OCI-M1 (cell line): ENCODE measurements at regions not wholly inside any gene's neighbourhood (a gene's known extent, or its start where the extent isn't known, plus 50 kb on each side); places are given as distances from the start of the nearest gene placed in this dataset.
A peak's percentile ranks its signal among the peaks of the same experiment; 100 is the strongest.
"Not testable (repeated sequence)": the region's sequence is repeated elsewhere in the genome, so short reads cannot be mapped to it uniquely, and the experiment has no call there.

Experiments used
- DNase-seq: peaks from one replicate; lab custom pipeline; 2025; lab: John Stamatoyannopoulos, UW

DNA sequence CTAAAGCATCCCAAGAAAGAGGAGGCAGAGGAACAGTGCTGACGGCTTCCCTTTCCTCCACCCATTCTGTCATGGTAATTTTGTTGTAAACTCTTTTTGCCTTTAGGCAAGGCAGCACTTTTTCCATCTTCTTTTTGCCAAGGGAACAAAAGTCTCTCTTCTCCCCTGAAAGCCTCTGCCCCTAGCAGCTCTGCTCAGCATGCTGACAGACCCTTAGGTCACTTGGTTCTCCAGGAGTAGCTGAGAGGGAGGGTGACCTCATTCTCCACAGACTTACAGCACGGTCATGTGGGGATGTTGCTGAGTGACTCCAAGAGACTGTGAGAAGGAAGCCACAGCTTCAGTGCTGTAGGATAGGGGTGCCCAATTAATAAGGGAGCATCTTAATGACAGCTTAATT, 81.1 kb upstream of the RALGAPA2 start:
- no peak for DNase-seq

DNA sequence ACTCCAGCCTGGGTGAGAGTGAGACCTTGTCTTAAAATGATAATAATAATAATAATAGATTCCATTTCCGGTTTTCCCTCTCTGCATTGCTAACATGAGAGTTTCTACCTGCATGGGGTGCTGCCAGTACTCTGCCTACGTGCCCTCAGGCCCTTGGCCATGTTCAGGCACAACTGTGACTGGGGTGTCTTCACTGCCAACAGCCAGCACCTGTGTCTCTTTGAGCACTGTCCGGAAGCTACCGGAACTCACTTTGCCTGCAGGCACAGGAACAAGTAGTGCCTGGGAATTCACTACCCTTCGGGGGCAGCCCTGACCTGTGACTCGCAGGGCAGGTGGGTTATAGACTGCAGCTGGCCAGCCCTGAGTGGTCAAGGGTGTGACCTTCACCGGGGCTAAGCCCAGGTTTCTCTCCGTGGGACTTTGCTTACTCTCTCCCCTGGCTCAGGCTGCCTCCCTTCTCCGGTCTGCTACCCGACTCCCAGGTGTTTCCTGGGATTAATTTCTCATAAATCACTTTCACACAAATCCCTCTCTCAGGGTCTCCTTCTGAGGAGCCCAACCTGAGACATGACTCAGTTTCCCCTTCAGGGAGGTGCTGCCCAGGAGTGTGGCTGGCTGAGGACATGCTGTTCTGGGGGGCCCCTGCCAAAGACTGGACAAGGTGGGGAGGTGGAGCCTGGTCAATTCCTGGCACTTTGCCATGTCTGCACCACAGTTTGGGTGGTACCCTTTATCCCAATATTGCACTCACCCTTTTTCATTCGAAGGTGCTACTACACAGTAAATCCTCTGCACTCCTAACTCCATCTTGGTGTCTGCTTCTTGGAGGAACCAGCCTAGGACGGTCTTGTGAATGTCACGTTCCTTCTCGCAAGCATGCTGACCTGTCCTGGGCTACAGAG, 79.5 kb upstream of the RALGAPA2 start:
- no peak for DNase-seq

DNA sequence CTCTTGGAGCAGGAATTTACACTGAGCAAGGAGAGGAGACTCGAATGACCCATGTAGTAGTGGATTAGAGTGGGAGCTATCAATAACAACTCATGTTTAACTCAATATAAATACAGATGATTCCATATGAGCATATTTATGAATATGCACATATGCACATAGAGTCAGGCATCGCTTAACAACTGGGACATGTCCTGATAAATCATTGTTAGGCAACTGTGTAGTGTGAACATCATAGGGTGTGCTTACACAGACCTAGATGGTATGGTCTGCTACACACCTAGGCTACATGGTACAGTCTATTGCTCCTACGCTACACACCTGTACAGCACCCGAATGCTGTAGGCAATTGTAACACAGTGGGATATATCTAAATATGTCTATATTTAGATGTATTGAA, 75.9 kb upstream of the RALGAPA2 start:
- DNase-seq = no peak

DNA sequence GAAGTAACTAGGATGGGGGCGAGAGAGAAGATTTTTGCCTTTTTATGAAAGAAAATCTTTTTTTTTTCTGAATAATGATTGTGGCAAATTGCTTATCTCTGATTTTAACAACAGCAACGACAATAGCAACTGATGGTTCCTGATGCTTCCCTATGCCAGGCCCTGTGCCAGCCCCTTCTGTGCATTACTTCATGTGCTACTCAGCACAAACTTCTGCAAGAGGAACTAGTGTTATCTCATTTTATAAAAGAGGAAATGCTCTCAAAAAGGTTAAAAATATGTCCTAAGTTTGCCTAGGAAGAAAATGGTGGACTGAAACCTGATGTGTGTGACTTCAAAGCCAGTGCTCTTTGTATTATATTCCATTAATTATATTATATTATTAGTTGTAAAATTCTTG, 74.0 kb upstream of the RALGAPA2 start:
- DNase-seq = peak; percentile 65

DNA sequence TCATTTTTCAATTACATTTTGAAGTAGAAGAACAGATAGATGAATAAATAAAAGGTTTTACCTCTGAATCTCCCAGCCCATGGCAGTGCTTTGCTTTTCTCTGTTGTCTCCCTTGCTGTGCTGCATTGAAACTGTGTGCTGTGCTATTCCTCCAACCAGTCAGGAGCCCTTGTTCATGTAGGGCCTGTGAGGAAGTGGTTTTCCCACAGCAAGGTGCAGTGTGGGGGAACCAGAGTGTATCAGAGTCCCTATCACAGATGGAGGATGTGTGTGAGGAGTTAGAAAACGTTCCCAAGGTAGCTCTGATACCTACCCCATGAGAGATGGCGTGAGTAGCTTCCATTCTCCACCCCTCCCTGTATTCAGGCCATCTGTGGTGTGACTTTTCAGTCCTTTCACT, 72.8 kb upstream of the RALGAPA2 start:
- DNase-seq = no peak

DNA sequence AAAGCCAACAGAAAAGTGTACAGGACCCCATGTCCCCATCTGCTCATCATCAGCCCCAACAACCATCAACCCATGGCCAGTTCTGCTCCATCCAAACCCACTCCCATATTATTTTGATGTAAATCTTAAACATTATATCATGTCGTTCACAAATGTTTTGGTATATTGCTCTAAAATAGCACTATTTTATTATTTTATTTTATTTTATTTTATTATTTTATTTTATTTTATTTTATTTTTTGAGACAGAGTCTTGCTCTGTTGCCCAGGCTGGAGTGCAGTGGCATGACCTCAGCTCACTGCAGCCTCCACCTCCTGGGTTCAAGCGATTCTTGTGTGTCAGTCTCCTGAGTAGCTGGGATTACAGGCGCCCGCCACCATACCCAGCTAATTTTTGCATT, 72.0 kb upstream of the RALGAPA2 start:
- DNase-seq = not testable (repeated sequence)

DNA sequence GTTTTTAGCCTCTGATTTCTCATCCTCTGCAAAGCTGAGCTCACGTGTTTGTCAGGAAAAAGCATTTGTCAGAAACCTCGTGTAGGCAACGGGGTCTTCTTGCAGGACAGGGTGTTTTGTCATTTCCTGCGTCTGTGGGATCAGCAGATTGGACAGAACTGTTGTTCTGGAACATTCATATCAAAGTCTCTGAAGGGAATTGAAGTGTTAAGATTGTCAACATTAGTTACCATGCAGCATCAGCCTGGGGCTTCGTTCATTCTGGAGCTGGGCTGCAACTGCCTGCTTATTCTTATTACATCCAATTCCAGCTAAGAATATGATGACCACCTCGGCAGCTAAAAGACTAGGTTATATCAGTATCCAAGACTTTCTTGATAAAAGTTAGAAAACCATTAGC, 71.0 kb upstream of the RALGAPA2 start:
- DNase-seq = no peak

DNA sequence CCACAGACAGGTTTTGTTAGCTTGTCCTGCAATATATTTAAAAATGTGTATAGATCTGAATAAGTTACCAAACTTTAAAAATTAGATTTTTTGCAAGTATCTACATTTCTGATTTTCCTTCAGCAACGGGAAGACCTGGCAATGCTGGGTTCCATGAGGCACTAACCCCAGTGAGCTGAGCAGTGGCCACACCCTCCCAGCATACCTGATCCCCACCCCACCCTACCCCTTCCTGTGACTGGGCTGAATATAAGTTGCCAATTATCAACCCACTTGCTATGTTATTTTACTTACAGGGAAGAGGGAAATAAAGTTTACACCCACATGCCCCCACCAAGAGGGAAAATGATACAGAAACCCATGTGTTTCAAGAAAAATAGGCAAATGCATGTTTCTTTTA, 70.3 kb upstream of the RALGAPA2 start:
- DNase-seq = no peak

DNA sequence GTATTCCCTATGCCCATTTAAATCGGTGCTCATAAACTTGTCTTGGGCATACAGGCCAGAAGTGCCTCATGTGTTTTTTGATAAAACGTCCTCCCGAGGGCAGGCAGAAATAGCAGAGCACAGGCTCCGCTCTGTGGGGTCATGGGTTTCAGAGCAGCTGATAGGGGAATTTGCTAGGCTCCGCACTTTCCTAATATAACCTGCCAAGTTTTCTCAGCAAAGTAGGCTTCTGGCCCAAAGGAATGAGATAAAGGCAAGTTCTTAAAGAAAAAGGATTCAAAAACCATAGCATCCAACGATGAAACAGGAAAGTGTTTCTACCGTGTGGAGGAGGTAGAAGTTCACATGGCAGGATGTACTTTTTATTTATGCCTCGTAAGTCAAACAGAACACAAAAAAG, 69.8 kb upstream of the RALGAPA2 start:
- DNase-seq = no peak

DNA sequence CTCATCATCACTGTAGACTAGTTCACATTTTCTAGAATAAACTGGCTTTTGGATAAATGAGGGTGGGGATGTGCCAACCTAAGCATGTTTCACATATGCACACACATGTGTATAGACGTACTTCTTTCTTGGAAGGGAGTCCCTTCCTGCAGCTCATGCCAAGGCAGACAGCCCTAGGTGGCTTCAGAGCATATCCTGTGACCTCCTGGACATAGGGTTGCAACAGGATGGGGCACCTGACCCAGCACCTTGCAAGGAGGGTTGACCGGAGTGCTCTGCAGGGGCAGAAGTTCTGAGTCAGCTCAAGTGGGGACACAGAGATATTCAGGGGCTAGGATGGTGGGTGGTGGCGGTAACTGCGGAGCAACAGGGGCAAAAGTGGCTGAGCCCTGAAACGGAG, 68.6 kb upstream of the RALGAPA2 start:
- DNase-seq = no peak

DNA sequence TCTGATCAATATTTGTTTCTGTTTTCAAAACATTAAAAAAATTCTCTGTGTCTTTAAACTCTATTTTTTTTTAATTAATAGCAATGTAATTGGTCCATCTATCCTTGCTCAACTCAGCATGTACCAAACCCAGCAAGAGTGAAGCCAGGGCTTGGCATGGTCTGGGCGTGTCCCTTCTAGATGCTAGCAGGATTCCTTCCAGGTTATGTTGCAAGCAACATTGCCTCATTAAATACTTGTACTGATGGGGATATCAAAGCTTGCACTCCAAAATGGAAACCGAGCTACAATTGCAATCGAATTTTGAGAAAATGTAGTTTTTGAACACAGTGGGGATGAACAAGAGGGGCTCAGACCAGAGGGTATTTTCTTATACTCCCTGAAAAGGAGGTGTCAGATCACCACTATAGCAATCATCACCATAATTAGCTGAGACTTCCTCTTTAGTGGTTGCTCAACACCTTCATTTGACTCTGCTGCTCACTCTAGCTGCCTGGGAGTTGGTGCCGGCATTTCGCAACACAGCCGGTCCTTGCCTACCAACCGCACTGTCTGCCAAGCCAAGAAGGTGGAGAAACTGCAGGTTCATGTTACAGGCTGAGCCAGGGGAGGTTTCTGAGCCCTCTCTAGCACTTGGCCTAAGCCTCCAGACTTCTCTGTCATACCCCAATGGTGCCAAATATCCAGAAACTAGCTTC, 67.8 kb upstream of the RALGAPA2 start:
- peak; percentile 89 for DNase-seq

DNA sequence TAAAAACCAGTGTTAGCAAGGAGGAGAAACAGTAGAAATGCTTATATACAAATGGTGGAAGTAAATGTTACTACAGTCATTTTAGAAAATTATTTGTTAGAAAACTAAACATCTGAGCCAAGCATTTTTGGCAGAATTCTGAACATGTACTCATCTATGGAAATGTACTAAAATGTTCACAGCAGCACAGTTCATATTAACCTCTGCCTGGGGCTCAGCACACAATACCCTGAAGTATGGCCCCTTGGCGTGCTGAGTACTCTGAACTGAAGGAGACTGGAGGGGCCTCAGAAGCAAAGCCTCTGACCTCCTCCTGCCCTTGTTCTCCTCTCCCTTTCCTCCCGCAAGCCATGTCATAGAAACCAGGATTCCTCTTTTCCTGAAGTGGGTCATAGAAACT, 66.2 kb upstream of the RALGAPA2 start:
- no peak for DNase-seq

DNA sequence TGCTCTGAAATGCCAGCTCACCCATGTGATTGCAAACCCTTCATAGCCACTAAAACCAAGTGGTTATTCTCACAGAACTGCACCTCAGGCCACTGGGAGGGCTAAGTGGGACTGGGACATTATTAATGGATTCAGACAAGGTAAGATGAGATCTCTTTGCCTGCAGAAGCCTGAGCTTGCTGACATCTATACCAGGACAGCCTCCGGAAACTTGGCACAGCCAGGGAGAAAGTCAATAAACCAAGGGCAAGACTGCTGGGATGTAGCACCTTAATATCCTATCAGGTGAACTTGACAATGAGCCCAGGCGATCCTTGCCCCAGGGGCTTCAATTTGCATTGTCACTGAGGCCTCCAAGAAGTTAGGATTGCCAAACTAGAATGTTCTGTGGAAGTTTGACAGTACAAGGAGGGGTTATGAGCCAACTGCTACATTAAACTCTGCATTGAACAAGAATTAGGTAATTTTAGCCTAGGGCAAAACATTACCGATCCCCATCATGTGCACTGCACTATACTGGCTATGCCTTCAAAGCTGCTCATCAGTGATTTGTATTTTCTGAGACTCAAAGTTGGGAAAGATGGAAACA, 60.1 kb upstream of the RALGAPA2 start:
- DNase-seq = no peak

DNA sequence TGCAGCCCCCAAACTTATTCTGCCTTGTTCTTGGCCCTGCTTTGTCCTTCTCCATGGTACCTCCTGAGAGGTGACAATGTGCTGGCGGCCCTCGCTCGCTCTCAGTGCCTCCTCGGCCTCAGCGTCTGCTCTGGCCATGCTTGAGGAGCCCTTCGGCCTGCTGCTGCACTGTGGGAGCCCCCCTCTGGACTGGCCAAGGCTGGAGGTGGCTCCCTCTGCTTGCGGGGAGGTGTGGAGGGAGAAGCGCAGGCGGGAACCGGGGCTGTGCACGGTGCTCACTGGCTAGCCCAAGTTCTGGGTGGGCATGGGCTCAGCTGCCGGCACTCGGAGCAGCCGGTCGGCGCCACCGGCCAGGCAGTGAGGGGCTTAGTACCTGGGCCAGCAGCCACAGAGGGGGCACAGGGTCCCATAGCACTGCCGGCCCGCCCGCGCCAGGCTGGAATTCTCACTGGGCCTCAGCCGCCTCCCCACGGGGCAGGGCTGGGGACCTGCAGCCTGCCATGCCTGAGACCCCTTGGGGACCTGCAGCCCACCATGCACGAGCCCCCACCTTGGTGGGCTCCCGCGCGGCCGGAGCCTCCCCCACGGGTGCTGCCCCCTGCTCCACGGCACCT, 55.9 kb upstream of the RALGAPA2 start:
- no peak for DNase-seq

DNA sequence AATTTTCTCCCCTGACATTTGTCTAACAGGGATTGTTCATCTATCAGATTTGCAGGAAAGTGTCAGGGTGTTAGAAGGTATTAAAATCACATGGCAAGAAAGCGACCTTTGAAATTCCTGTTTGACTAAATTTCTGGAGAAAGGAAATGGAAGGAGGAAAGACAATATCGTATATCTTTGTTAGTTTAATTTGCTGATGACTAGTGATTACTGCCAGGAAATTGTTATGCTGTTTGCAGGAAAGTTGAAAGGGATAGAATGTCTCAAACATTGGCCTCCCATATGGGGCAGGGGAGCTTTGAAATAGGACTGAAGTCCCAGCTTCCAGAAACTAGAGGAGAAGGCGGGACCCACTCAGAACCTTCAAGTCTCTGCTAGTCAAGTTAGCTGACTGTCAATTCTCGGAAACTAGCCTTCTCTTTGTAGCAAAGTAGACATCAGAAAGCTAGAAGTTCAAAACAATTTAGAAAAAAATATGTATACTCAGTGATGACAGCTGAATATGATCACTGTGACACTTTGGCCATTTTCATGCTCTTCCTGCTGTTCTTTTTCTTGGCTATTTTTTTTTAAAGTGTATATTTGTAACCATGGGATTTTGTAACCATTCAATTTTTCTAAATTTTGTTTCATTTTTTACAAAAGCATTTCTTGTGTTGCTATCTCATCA, 53.4 kb upstream of the RALGAPA2 start:
- DNase-seq = no peak

DNA sequence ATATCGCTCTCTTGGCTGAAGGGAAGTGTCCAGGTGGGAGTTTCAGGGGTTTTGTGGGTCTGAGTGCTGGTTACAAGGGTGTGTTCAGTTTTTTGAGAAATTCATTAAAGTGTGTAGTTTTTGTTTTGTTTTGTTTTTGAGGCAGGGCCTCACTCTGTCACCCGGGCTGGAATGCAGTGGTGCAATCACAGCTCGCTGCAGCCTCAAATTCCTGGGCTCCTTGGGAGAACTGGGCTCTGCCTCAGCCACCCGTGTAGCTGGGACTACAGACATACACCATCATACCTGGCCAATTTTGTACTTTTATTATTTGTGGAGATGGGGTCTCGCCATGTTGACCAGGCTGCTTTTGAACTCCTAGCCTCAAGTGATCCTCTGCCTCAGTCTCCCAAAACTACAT, 51.2 kb upstream of the RALGAPA2 start:
- DNase-seq = no peak
